HEK293T (cell line): ENCODE measurements at regions not wholly inside any gene's neighbourhood (a gene's known extent, or its start where the extent isn't known, plus 50 kb on each side); places are given as distances from the start of the nearest gene placed in this dataset.

Experiments
- BHLHE40 ChIP-seq: fragments of 450-650 bp; IDR thresholded peaks from 2 replicates; pipeline ENCODE4 v1.6.1; 2016; ENCODE audit warnings: mild to moderate bottlenecking, moderate library complexity, borderline replicate concordance
- FOXK2 ChIP-seq: fragments of 450-650 bp; IDR thresholded peaks from 2 replicates; pipeline ENCODE4 v1.6.1; 2016; ENCODE audit warnings: mild to moderate bottlenecking
- FOXM1 ChIP-seq: fragments of 450-650 bp; IDR thresholded peaks from 2 replicates; pipeline ENCODE4 v1.6.1; 2017; ENCODE audit warnings: mild to moderate bottlenecking, borderline replicate concordance
- HDGF ChIP-seq: fragments of 450-650 bp; IDR thresholded peaks from 2 replicates; pipeline ENCODE4 v1.6.1; 2017; ENCODE audit warnings: antibody characterized with exemption, borderline replicate concordance
- NFRKB ChIP-seq: fragments of 450-650 bp; IDR thresholded peaks from 2 replicates; pipeline ENCODE4 v1.6.1; 2016; ENCODE audit warnings: mild to moderate bottlenecking, moderate library complexity
- SP1 ChIP-seq: fragments of 450-650 bp; IDR thresholded peaks from 2 replicates; pipeline ENCODE4 v1.6.1; 2017
- TARDBP ChIP-seq: fragments of 450-650 bp; IDR thresholded peaks from 2 replicates; pipeline ENCODE4 v1.6.1; 2016

GRCh38 chr5:164747371-164747770, 1242.0 kb downstream of the MAT2B start:
- TF ChIP-seq TARDBP (no peak), BHLHE40 (no peak), SP1 (no peak), FOXM1 (no peak), FOXK2 (no peak), HDGF (no peak), NFRKB (no peak)
